H9 (cell line): ENCODE measurements at regions not wholly inside any gene's neighbourhood (a gene's known extent, or its start where the extent isn't known, plus 50 kb on each side); places are given as distances from the start of the nearest gene placed in this dataset.

Experiments
- DNase-seq: peaks from one replicate; pipeline ENCODE4 v3.0.0-alpha.2; 2017
- H2AFZ ChIP-seq: one replicate; pipeline ENCODE4 v1.6.1; 2013; ENCODE audit warnings: mild to moderate bottlenecking, low read length, control low read depth, moderate library complexity
- H2AK5ac ChIP-seq: 2 replicates; pipeline ENCODE4 v1.6.1; 2013; ENCODE audit warnings: low read length, control low read depth, mixed read lengths; ENCODE audit not compliant: insufficient read length
- H2BK120ac ChIP-seq: one replicate; pipeline ENCODE4 v1.6.1; 2013; ENCODE audit warnings: low read depth, mild to moderate bottlenecking, low read length, control low read depth, inconsistent platforms; ENCODE audit not compliant: poor library complexity, severe bottlenecking
- H2BK12ac ChIP-seq: 2 replicates; pipeline ENCODE4 v1.6.1; 2013; ENCODE audit warnings: low read length, control low read depth, mixed read lengths, low read depth; ENCODE audit not compliant: insufficient read length
- H2BK15ac ChIP-seq: 2 replicates; pipeline ENCODE4 v1.6.1; 2013; ENCODE audit warnings: low read depth, low read length, control low read depth
- H2BK20ac ChIP-seq: one replicate; pipeline ENCODE4 v1.6.1; 2013; ENCODE audit warnings: low read depth, mild to moderate bottlenecking, low read length, control low read depth, inconsistent platforms; ENCODE audit not compliant: poor library complexity, severe bottlenecking
- H2BK5ac ChIP-seq: 2 replicates; pipeline ENCODE4 v1.6.1; 2013; ENCODE audit warnings: low read length, control low read depth, mixed read lengths; ENCODE audit not compliant: insufficient read length
- H3K14ac ChIP-seq: 2 replicates; pipeline ENCODE4 v1.6.1; 2013; ENCODE audit warnings: low read length, control low read depth; ENCODE audit not compliant: insufficient read depth
- H3K18ac ChIP-seq: 2 replicates; pipeline ENCODE4 v1.6.1; 2013; ENCODE audit warnings: low read depth, mild to moderate bottlenecking, mixed read lengths, low read length, control low read depth; ENCODE audit not compliant: insufficient read length
- H3K23ac ChIP-seq: 2 replicates; pipeline ENCODE4 v1.6.1; 2013; ENCODE audit warnings: low read length, control low read depth, mixed read lengths, low read depth; ENCODE audit not compliant: insufficient read length
- H3K23me2 ChIP-seq: 2 replicates; pipeline ENCODE4 v1.6.1; 2013; ENCODE audit warnings: low read depth, mild to moderate bottlenecking, mixed read lengths, low read length, control low read depth; ENCODE audit not compliant: insufficient read length, poor library complexity, severe bottlenecking
- H3K27ac ChIP-seq: 2 replicates; pipeline ENCODE4 v1.5.1; 2013; ENCODE audit warnings: low read length, control low read depth, mixed read lengths, low read depth; ENCODE audit not compliant: insufficient read length
- H3K27me3 ChIP-seq: 2 replicates; pipeline ENCODE4 v1.6.1; 2013; ENCODE audit warnings: low read length, control low read depth, inconsistent platforms; ENCODE audit not compliant: insufficient read depth
- H3K4ac ChIP-seq: 2 replicates; pipeline ENCODE4 v1.6.1; 2013; ENCODE audit warnings: low read depth, mild to moderate bottlenecking, control low read depth, inconsistent platforms, low read length, moderate library complexity
- H3K4me1 ChIP-seq: 2 replicates; pipeline ENCODE4 v1.6.1; 2013; ENCODE audit warnings: low read length, control low read depth, inconsistent platforms; ENCODE audit not compliant: insufficient read depth
- H3K4me2 ChIP-seq: 2 replicates; pipeline ENCODE4 v1.6.1; 2013; ENCODE audit warnings: low read length, control low read depth, mixed read lengths; ENCODE audit not compliant: insufficient read length, insufficient read depth
- H3K56ac ChIP-seq: 2 replicates; pipeline ENCODE4 v1.6.1; 2013; ENCODE audit warnings: low read depth, mild to moderate bottlenecking, mixed read lengths, low read length, control low read depth; ENCODE audit not compliant: insufficient read length
- H3K79me1 ChIP-seq: 2 replicates; pipeline ENCODE4 v1.6.1; 2013; ENCODE audit warnings: low read depth, mild to moderate bottlenecking, moderate library complexity, low read length, control low read depth, inconsistent platforms; ENCODE audit not compliant: insufficient read depth, poor library complexity, severe bottlenecking
- H3K79me2 ChIP-seq: 2 replicates; pipeline ENCODE4 v1.6.1; 2013; ENCODE audit warnings: low read length, control low read depth, inconsistent platforms; ENCODE audit not compliant: insufficient read depth
- H3K9ac ChIP-seq: 2 replicates; pipeline ENCODE4 v1.6.1; 2013; ENCODE audit warnings: low read length, control low read depth, mixed read lengths; ENCODE audit not compliant: insufficient read length; ENCODE audit errors: extremely low read depth
- H3K9me3 ChIP-seq: one replicate; pipeline ENCODE4 v1.6.1; 2013; ENCODE audit warnings: low read depth, low read length, inconsistent platforms; ENCODE audit not compliant: control insufficient read depth
- H3T11ph ChIP-seq: one replicate; pipeline ENCODE4 v1.6.1; 2013; ENCODE audit warnings: mild to moderate bottlenecking, low read length, control low read depth, inconsistent platforms
- H4K20me1 ChIP-seq: one replicate; pipeline ENCODE4 v1.6.1; 2013; ENCODE audit not compliant: control insufficient read depth, insufficient read length, insufficient read depth
- H4K5ac ChIP-seq: 2 replicates; pipeline ENCODE4 v1.6.1; 2013; ENCODE audit warnings: low read depth, mild to moderate bottlenecking, mixed read lengths, low read length, control low read depth; ENCODE audit not compliant: insufficient read length
- H4K8ac ChIP-seq: replicated peaks from 2 replicates; pipeline ENCODE4 v1.6.1; 2013; ENCODE audit warnings: low read length, control low read depth, mixed read lengths, low read depth; ENCODE audit not compliant: insufficient read length
- H4K91ac ChIP-seq: 2 replicates; pipeline ENCODE4 v1.6.1; 2013; ENCODE audit warnings: low read depth, mild to moderate bottlenecking, moderate library complexity, mixed read lengths, low read length, control low read depth; ENCODE audit not compliant: insufficient read length
- H3K27ac Mint-ChIP-seq, 3 experiments: 2 replicates in 2 of 3; 3 replicates in 1 of 3; pipeline ENCODE4 v1.8.0; 2020 to 2021; ENCODE audit warnings: mixed read lengths in 3 of 3, mild to moderate bottlenecking in 1 of 3, moderate library complexity in 1 of 3
- H3K27me3 Mint-ChIP-seq: 2 replicates; pipeline ENCODE4 v1.8.0; 2021; ENCODE audit warnings: low read depth, mild to moderate bottlenecking, moderate library complexity, mixed read lengths
- H3K36me3 Mint-ChIP-seq, 3 experiments: 2 replicates in 2 of 3; 3 replicates in 1 of 3; pipeline ENCODE4 v1.8.0; 2020 to 2021; ENCODE audit warnings: low read depth in 3 of 3, mixed read lengths in 3 of 3; ENCODE audit not compliant: insufficient read depth in 1 of 3
- H3K4me1 Mint-ChIP-seq, 2 experiments: 2 replicates each; pipeline ENCODE4 v1.8.0; 2020; ENCODE audit warnings: mixed read lengths in 2 of 2
- H3K4me3 Mint-ChIP-seq, 2 experiments: 2 replicates in 1 of 2; 3 replicates in 1 of 2; pipeline ENCODE4 v1.8.0; 2020 to 2021; ENCODE audit warnings: mild to moderate bottlenecking in 2 of 2, mixed read lengths in 2 of 2, moderate library complexity in 1 of 2
- H3K9me3 Mint-ChIP-seq, 2 experiments: 2 replicates in 1 of 2; 3 replicates in 1 of 2; pipeline ENCODE4 v1.8.0; 2020; ENCODE audit warnings: mild to moderate bottlenecking in 2 of 2, mixed read lengths in 2 of 2, moderate library complexity in 1 of 2
- WGBS: extraction: QIAGEN DNeasy Blood & Tissue Kit; methylation state at CpG from one replicate; pipeline ENCODE4 v1.1.7; 2013; ENCODE audit warnings: missing lambda C conversion rate, low lambda C conversion rate, mixed read lengths; ENCODE audit not compliant: insufficient read length; ENCODE audit errors: extremely low coverage; 5-methylcytosine and 5-hydroxymethylcytosine counted together
- TF ChIP-seq, protein P1 (sequence below): fragments of 200-600 bp; sonication (generic); conservative IDR thresholded peaks from 3 replicates; pipeline ENCODE4 v1.8.0; 2021; ENCODE audit warnings: antibody characterized with exemption, mild to moderate bottlenecking

DNA sequence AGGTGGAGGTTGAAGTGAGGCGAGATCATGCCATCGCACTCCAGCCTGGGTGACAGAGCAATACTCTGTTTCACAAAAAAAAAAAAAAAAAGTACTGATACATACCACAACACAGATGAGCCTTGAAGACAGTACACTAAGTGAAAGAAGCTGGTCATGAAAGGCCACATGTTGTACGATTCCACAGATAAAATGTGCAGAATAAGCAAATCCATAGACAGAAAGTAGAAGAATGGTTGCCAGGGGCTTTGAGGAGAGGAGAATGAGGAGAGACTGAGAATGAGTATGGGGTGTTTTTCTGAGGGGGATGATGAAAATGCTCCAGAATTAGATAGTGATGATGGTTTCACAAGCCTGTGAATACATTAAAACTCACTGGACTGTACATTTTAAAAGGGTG, 155.6 kb upstream of the PSMD7 start:
- no peak overlapping the region for H3K27ac ChIP-seq
- Mint-ChIP-seq H3K27me3 (peaks cover 2% of the 10 kb centered on the region; the same call in 1 of the 2 replicates), H3K4me1 (no peaks in the 10 kb centered on the region), H3K9me3 (peaks cover 21 to 23% of the 10 kb centered on the region in 2 experiments), H3K27ac (no peak overlapping the region), H3K36me3 (peaks cover 0 to 18% (median 15%) of the 10 kb centered on the region in 3 experiments; a peak in 5 of 7 replicates), H3K4me3 (no peak overlapping the region)
- no peak overlapping the region for H2BK20ac ChIP-seq
- H4K20me1 ChIP-seq = no peaks in the 10 kb centered on the region
- TF ChIP-seq, protein P1, sequence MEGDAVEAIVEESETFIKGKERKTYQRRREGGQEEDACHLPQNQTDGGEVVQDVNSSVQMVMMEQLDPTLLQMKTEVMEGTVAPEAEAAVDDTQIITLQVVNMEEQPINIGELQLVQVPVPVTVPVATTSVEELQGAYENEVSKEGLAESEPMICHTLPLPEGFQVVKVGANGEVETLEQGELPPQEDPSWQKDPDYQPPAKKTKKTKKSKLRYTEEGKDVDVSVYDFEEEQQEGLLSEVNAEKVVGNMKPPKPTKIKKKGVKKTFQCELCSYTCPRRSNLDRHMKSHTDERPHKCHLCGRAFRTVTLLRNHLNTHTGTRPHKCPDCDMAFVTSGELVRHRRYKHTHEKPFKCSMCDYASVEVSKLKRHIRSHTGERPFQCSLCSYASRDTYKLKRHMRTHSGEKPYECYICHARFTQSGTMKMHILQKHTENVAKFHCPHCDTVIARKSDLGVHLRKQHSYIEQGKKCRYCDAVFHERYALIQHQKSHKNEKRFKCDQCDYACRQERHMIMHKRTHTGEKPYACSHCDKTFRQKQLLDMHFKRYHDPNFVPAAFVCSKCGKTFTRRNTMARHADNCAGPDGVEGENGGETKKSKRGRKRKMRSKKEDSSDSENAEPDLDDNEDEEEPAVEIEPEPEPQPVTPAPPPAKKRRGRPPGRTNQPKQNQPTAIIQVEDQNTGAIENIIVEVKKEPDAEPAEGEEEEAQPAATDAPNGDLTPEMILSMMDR = no peak
- H2AK5ac ChIP-seq = no peak overlapping the region
- H2BK12ac ChIP-seq = no peak overlapping the region
- H3K9me3 ChIP-seq = no peaks in the 10 kb centered on the region
- H3K9ac ChIP-seq = no peak overlapping the region
- no peak overlapping the region for H2BK120ac ChIP-seq
- H3K23ac ChIP-seq = no peak overlapping the region
- no peak overlapping the region for H3K4me2 ChIP-seq
- no peak overlapping the region for H2BK15ac ChIP-seq
- H2BK5ac ChIP-seq = no peak overlapping the region
- no peak overlapping the region for H2AFZ ChIP-seq
- H4K91ac ChIP-seq = no peak overlapping the region
- no peaks in the 10 kb centered on the region for H3K79me1 ChIP-seq
- H3K18ac ChIP-seq = no peak overlapping the region
- H3T11ph ChIP-seq = no peak overlapping the region
- H3K56ac ChIP-seq = no peak overlapping the region
- no CpG with 5 or more reads among the region's 3 CpGs for WGBS
- H4K8ac ChIP-seq = no peak overlapping the region
- H3K14ac ChIP-seq = no peak overlapping the region
- no peak for DNase-seq
- no peak overlapping the region for H4K5ac ChIP-seq
- H3K4me1 ChIP-seq = no peaks in the 10 kb centered on the region
- no peaks in the 10 kb centered on the region for H3K27me3 ChIP-seq
- no peak overlapping the region for H3K4ac ChIP-seq
- H3K79me2 ChIP-seq = no peaks in the 10 kb centered on the region
- H3K23me2 ChIP-seq = no peaks in the 10 kb centered on the region
